SK-N-SH (cell line): ENCODE measurements at regions not wholly inside any gene's neighbourhood (a gene's known extent, or its start where the extent isn't known, plus 50 kb on each side); places are given as distances from the start of the nearest gene placed in this dataset.

Experiments
- EP300 ChIP-seq, 2 experiments: IDR thresholded peaks; 2 replicates each; pipeline versions ENCODE4 v1.4.0 to v1.6.1; 2012; ENCODE audit warnings: borderline replicate concordance in 1 of 2, low read depth in 1 of 2, low read length in 1 of 2
- EZH2phosphoT487 ChIP-seq: fragments of 200-600 bp; sonication (generic); IDR thresholded peaks from 2 replicates; pipeline ENCODE4 v1.6.1; 2017; ENCODE audit warnings: low read depth, mixed run types, mild to moderate bottlenecking, antibody characterized with exemption, moderate library complexity, borderline replicate concordance
- POLR2AphosphoS5 ChIP-seq: IDR thresholded peaks from 2 replicates; pipeline ENCODE4 v1.6.1; 2012; ENCODE audit warnings: low read depth, low read length
- RAD21 ChIP-seq: IDR thresholded peaks from 2 replicates; pipeline ENCODE4 v1.6.1; 2012; ENCODE audit warnings: mild to moderate bottlenecking, low read length
- SIN3A ChIP-seq: IDR thresholded peaks from 2 replicates; pipeline ENCODE4 v1.6.1; 2012; ENCODE audit warnings: low read depth, mild to moderate bottlenecking, low read length, moderate library complexity, borderline replicate concordance
- TCF12 ChIP-seq: IDR thresholded peaks from 2 replicates; pipeline ENCODE4 v1.4.0; 2012
- TF ChIP-seq, protein P1 (sequence below): fragments of 200-600 bp; sonication (generic); IDR thresholded peaks from 2 replicates; pipeline ENCODE4 v1.6.1; 2017; ENCODE audit warnings: antibody characterized with exemption, mild to moderate bottlenecking, moderate library complexity
- TF ChIP-seq, protein P2 (sequence below): IDR thresholded peaks from 2 replicates; pipeline ENCODE4 v1.4.0; 2012; ENCODE audit warnings: low read depth
- TF ChIP-seq, protein P3 (sequence below): IDR thresholded peaks from 2 replicates; pipeline ENCODE4 v1.6.1; 2012; ENCODE audit warnings: mild to moderate bottlenecking, low read depth, low read length, moderate library complexity
- TF ChIP-seq, protein P4 (sequence below): fragments of 150-350 bp; IDR thresholded peaks from 2 replicates; pipeline ENCODE4 v1.6.1; 2016; ENCODE audit warnings: mild to moderate bottlenecking, low read depth, low read length
- TF ChIP-seq, protein P5 (sequence below): fragments of 150-350 bp; IDR thresholded peaks from 2 replicates; pipeline ENCODE4 v1.6.1; 2017; ENCODE audit warnings: antibody characterized with exemption, low read length, low read depth, borderline replicate concordance

DNA sequence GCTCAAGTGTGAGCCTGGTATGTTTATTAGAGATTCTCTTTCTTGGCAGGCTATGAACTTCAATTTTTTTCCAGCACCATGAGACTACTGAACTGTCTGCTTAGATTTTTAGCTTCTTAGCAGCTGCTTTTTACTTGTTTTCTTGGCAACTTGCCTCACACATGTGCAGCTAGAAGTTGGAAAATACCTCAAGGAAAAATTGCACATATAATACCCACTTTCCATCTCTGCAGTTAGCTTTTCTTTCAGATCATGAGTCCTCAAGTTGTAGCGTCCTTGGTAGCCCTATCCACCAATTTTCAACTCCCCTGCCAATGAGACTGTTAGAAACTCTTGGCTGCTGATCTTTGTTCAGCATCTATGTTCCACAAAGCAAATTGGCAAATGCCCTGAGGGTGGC, 302.1 kb downstream of the HRH4 start:
- TF ChIP-seq, protein P1, sequence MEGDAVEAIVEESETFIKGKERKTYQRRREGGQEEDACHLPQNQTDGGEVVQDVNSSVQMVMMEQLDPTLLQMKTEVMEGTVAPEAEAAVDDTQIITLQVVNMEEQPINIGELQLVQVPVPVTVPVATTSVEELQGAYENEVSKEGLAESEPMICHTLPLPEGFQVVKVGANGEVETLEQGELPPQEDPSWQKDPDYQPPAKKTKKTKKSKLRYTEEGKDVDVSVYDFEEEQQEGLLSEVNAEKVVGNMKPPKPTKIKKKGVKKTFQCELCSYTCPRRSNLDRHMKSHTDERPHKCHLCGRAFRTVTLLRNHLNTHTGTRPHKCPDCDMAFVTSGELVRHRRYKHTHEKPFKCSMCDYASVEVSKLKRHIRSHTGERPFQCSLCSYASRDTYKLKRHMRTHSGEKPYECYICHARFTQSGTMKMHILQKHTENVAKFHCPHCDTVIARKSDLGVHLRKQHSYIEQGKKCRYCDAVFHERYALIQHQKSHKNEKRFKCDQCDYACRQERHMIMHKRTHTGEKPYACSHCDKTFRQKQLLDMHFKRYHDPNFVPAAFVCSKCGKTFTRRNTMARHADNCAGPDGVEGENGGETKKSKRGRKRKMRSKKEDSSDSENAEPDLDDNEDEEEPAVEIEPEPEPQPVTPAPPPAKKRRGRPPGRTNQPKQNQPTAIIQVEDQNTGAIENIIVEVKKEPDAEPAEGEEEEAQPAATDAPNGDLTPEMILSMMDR: no peak
- TF ChIP-seq, protein P2, sequence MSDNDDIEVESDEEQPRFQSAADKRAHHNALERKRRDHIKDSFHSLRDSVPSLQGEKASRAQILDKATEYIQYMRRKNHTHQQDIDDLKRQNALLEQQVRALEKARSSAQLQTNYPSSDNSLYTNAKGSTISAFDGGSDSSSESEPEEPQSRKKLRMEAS: no peak
- no peak for TF ChIP-seq SIN3A
- TF ChIP-seq, protein P3, sequence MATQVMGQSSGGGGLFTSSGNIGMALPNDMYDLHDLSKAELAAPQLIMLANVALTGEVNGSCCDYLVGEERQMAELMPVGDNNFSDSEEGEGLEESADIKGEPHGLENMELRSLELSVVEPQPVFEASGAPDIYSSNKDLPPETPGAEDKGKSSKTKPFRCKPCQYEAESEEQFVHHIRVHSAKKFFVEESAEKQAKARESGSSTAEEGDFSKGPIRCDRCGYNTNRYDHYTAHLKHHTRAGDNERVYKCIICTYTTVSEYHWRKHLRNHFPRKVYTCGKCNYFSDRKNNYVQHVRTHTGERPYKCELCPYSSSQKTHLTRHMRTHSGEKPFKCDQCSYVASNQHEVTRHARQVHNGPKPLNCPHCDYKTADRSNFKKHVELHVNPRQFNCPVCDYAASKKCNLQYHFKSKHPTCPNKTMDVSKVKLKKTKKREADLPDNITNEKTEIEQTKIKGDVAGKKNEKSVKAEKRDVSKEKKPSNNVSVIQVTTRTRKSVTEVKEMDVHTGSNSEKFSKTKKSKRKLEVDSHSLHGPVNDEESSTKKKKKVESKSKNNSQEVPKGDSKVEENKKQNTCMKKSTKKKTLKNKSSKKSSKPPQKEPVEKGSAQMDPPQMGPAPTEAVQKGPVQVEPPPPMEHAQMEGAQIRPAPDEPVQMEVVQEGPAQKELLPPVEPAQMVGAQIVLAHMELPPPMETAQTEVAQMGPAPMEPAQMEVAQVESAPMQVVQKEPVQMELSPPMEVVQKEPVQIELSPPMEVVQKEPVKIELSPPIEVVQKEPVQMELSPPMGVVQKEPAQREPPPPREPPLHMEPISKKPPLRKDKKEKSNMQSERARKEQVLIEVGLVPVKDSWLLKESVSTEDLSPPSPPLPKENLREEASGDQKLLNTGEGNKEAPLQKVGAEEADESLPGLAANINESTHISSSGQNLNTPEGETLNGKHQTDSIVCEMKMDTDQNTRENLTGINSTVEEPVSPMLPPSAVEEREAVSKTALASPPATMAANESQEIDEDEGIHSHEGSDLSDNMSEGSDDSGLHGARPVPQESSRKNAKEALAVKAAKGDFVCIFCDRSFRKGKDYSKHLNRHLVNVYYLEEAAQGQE: no peak
- TF ChIP-seq EP300 (IDR thresholded peaks at IDR 0.05; ENCODE audit: borderline replicate concordance in 1 of 2, low read depth in 1 of 2, low read length in 1 of 2): no peak
- no peak for TF ChIP-seq EZH2phosphoT487
- no peak for TF ChIP-seq RAD21
- TF ChIP-seq, protein P4, sequence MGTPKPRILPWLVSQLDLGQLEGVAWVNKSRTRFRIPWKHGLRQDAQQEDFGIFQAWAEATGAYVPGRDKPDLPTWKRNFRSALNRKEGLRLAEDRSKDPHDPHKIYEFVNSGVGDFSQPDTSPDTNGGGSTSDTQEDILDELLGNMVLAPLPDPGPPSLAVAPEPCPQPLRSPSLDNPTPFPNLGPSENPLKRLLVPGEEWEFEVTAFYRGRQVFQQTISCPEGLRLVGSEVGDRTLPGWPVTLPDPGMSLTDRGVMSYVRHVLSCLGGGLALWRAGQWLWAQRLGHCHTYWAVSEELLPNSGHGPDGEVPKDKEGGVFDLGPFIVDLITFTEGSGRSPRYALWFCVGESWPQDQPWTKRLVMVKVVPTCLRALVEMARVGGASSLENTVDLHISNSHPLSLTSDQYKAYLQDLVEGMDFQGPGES: no peak
- TF ChIP-seq POLR2AphosphoS5: no peak
- TF ChIP-seq, protein P5, sequence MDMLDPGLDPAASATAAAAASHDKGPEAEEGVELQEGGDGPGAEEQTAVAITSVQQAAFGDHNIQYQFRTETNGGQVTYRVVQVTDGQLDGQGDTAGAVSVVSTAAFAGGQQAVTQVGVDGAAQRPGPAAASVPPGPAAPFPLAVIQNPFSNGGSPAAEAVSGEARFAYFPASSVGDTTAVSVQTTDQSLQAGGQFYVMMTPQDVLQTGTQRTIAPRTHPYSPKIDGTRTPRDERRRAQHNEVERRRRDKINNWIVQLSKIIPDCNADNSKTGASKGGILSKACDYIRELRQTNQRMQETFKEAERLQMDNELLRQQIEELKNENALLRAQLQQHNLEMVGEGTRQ: no peak
- no peak for TF ChIP-seq TCF12
